Panc1 (cell line): ENCODE measurements at regions not wholly inside any gene's neighbourhood (a gene's known extent, or its start where the extent isn't known, plus 50 kb on each side); places are given as distances from the start of the nearest gene placed in this dataset.

Experiments
- ATAC-seq: fragments of 200-7000 bp; cut with Tn5 transposase; 2 replicates; pipeline ENCODE4 v1.9.1; 2020; ENCODE audit warnings: mild to moderate bottlenecking, moderate library complexity
- BruUV-seq: library from RNA; stranded (reverse); fragments of 400-500 nt; replicated peaks from 2 replicates; lab custom pipeline; 2021; lab: Mats Ljungman, UMichigan
- CTCF ChIA-PET: fragments of 300-600 bp; sonication (Branson Sonifier 250); formaldehyde crosslinking; loops from one replicate; lab custom pipeline; 2022; ENCODE audit warnings: antibody characterized with exemption; lab: Charles Lee
- POLR2A ChIA-PET: fragments of 300-600 bp; sonication (Branson Sonifier 250); formaldehyde crosslinking; loops from one replicate; lab custom pipeline; 2022; ENCODE audit warnings: antibody characterized with exemption; lab: Charles Lee
- DNase-seq: peaks from one replicate; pipeline ENCODE4 v3.0.0-alpha.2; 2010; ENCODE audit warnings: low read depth, low spot score
- H3K27ac ChIP-seq: 2 replicates; pipeline ENCODE4 v1.5.1; 2011; ENCODE audit warnings: mild to moderate bottlenecking, low read length, inconsistent platforms
- H3K27me3 ChIP-seq: fragments of 200-500 bp; sonication (Bioruptor generic); 2 replicates; pipeline ENCODE4 v1.6.0; 2014; ENCODE audit warnings: low read length, inconsistent platforms; ENCODE audit not compliant: control insufficient read depth, insufficient read depth
- H3K36me3 ChIP-seq: fragments of 200-500 bp; sonication (Bioruptor generic); 2 replicates; pipeline ENCODE4 v1.5.1; 2014; ENCODE audit warnings: inconsistent platforms, mild to moderate bottlenecking, low read length, moderate library complexity; ENCODE audit not compliant: control insufficient read depth, insufficient read depth
- H3K4me1 ChIP-seq: 2 replicates; pipeline ENCODE4 v1.5.1; 2011; ENCODE audit warnings: inconsistent platforms, mild to moderate bottlenecking, low read length, moderate library complexity; ENCODE audit not compliant: control insufficient read depth, insufficient read depth
- H3K4me3 ChIP-seq, 2 experiments: 2 replicates each; pipeline ENCODE4 v1.5.1; 2011 to 2012; ENCODE audit warnings: low read depth in 2 of 2, low read length in 2 of 2, mild to moderate bottlenecking in 2 of 2, inconsistent platforms in 1 of 2, moderate library complexity in 1 of 2
- H3K9me3 ChIP-seq: fragments of 200-500 bp; sonication (Bioruptor generic); 2 replicates; pipeline ENCODE4 v1.5.1; 2014; ENCODE audit warnings: low read depth, mild to moderate bottlenecking, inconsistent platforms, low read length, moderate library complexity; ENCODE audit not compliant: control insufficient read depth, insufficient read depth
- POLR2AphosphoS5 ChIP-seq: IDR thresholded peaks from 2 replicates; pipeline ENCODE4 v1.6.1; 2012; ENCODE audit warnings: mild to moderate bottlenecking, low read depth, low read length, moderate library complexity
- REST ChIP-seq, 2 experiments: IDR thresholded peaks; 2 replicates each; pipeline ENCODE4 v1.6.1; 2011 to 2012; ENCODE audit warnings: low read depth in 2 of 2, control low read depth in 1 of 2, low read length in 1 of 2, mild to moderate bottlenecking in 1 of 2, moderate library complexity in 1 of 2; ENCODE audit not compliant: insufficient read depth in 1 of 2
- SIN3A ChIP-seq: IDR thresholded peaks from 2 replicates; pipeline ENCODE4 v1.6.1; 2012; ENCODE audit warnings: low read depth, mild to moderate bottlenecking, low read length, moderate library complexity, borderline replicate concordance; ENCODE audit not compliant: insufficient read depth
- TCF7L2 ChIP-seq: IDR thresholded peaks from 2 replicates; pipeline ENCODE4 v1.6.1; 2011; ENCODE audit warnings: mild to moderate bottlenecking, low read depth, low read length, inconsistent platforms
- in situ Hi-C: cut with HindIII; loops from 2 replicates; pipeline ENCODE4 v1.10.0; 2016; ENCODE audit warnings: low sequenced_read_pairs, low pct_unique_long_range_greater_than_20kb
- intact Hi-C: fragments of 100-400 bp; cut with micrococcal nuclease; formaldehyde crosslinking; loops from one replicate; pipeline ENCODE4 v1.10.0; 2022; ENCODE audit not compliant: unreplicated experiment
- TF ChIP-seq, protein P1 (sequence below): fragments of 450-650 bp; IDR thresholded peaks from 2 replicates; pipeline ENCODE4 v1.5.1; 2017; ENCODE audit warnings: mild to moderate bottlenecking

GRCh38 chr18:25451077-25451658, 99.2 kb upstream of the ZNF521 start:
- Histone ChIP-seq H3K4me1 (no peaks in the 10 kb centered on the region), H3K36me3 (no peaks in the 10 kb centered on the region), H3K9me3 (no peaks in the 10 kb centered on the region), H3K27ac (no peak overlapping the region), H3K27me3 (no peaks in the 10 kb centered on the region), H3K4me3 (no peak overlapping the region)
- DNase-seq (no peak), ATAC-seq (no peak)
- in situ Hi-C loops (no loop called here), intact Hi-C loops (no loop called here)
- ChIA-PET CTCF (no interaction called here), POLR2A (no interaction called here)
- no peak for TF ChIP-seq REST (IDR thresholded peaks at IDR 0.05; ENCODE audit: insufficient read depth in 1 of 2, low read depth in 2 of 2, low read length in 1 of 2)
- no peak for TF ChIP-seq POLR2AphosphoS5
- no peak for TF ChIP-seq TCF7L2
- TF ChIP-seq, protein P1, sequence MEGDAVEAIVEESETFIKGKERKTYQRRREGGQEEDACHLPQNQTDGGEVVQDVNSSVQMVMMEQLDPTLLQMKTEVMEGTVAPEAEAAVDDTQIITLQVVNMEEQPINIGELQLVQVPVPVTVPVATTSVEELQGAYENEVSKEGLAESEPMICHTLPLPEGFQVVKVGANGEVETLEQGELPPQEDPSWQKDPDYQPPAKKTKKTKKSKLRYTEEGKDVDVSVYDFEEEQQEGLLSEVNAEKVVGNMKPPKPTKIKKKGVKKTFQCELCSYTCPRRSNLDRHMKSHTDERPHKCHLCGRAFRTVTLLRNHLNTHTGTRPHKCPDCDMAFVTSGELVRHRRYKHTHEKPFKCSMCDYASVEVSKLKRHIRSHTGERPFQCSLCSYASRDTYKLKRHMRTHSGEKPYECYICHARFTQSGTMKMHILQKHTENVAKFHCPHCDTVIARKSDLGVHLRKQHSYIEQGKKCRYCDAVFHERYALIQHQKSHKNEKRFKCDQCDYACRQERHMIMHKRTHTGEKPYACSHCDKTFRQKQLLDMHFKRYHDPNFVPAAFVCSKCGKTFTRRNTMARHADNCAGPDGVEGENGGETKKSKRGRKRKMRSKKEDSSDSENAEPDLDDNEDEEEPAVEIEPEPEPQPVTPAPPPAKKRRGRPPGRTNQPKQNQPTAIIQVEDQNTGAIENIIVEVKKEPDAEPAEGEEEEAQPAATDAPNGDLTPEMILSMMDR = no peak
- no TSS peak for BruUV-seq

GRCh38 chr18:25449046-25449445, 97.1 kb upstream of the ZNF521 start:
- intact Hi-C loops = no loop called here
- no peak for ATAC-seq
- Histone ChIP-seq H3K9me3 (no peaks in the 10 kb centered on the region), H3K27ac (no peak overlapping the region), H3K27me3 (no peaks in the 10 kb centered on the region), H3K4me1 (no peaks in the 10 kb centered on the region), H3K36me3 (no peaks in the 10 kb centered on the region), H3K4me3 (no peak overlapping the region)
- ChIA-PET CTCF (no interaction called here), POLR2A (no interaction called here)
- no peak for DNase-seq
- in situ Hi-C loops = no loop called here
- TF ChIP-seq SIN3A (no peak), POLR2AphosphoS5 (no peak), TCF7L2 (no peak), REST (IDR thresholded peaks at IDR 0.05; ENCODE audit: insufficient read depth in 1 of 2, low read depth in 2 of 2, low read length in 1 of 2) (no peak)
- TF ChIP-seq, protein P1 = no peak
- no TSS peak for BruUV-seq
